PC-9 (cell line): ENCODE measurements at regions not wholly inside any gene's neighbourhood (a gene's known extent, or its start where the extent isn't known, plus 50 kb on each side); places are given as distances from the start of the nearest gene placed in this dataset.

ENCODE experiments used
- BruUV-seq: library from RNA; stranded (reverse); fragments of 400-500 nt; replicated peaks from 2 replicates; lab custom pipeline; 2021; lab: Mats Ljungman, UMichigan
- CTCF ChIA-PET: fragments of 300-600 bp; sonication (Branson Sonifier 250); formaldehyde crosslinking; loops from one replicate; lab custom pipeline; 2022; ENCODE audit warnings: antibody characterized with exemption; lab: Charles Lee
- POLR2A ChIA-PET: fragments of 300-600 bp; sonication (Branson Sonifier 250); formaldehyde crosslinking; loops from one replicate; lab custom pipeline; 2022; ENCODE audit warnings: antibody characterized with exemption; ENCODE audit not compliant: unreplicated experiment; lab: Charles Lee
- DNase-seq, 2 experiments: peaks; one replicate each; pipeline versions ENCODE4 v3.0.0 to v3.0.0-alpha.2; 2015 to 2022; ENCODE audit warnings: mixed read lengths in 1 of 2
- H2AFZ ChIP-seq: fragments of 200-600 bp; sonication (generic); 2 replicates; pipeline ENCODE4 v1.8.1; 2017; ENCODE audit warnings: antibody characterized with exemption
- H3F3A ChIP-seq: fragments of 200-600 bp; sonication (generic); 2 replicates; pipeline ENCODE4 v1.8.1; 2017; ENCODE audit warnings: antibody characterized with exemption, mild to moderate bottlenecking, low read depth; ENCODE audit not compliant: insufficient read depth
- H3K27ac ChIP-seq: fragments of 200-600 bp; sonication (generic); 2 replicates; pipeline ENCODE4 v1.6.1; 2016; ENCODE audit warnings: mixed run types
- H3K27me3 ChIP-seq: fragments of 200-600 bp; sonication (generic); 2 replicates; pipeline ENCODE4 v1.6.1; 2016; ENCODE audit warnings: low read depth, mixed run types; ENCODE audit not compliant: insufficient read depth
- H3K36me3 ChIP-seq: fragments of 200-600 bp; sonication (generic); 2 replicates; pipeline ENCODE4 v1.6.1; 2016; ENCODE audit warnings: low read depth, mixed run types
- H3K4me1 ChIP-seq: fragments of 200-600 bp; sonication (generic); replicated peaks from 2 replicates; pipeline ENCODE4 v1.6.1; 2016; ENCODE audit warnings: mixed run types; ENCODE audit not compliant: insufficient read depth
- H3K4me2 ChIP-seq: fragments of 200-600 bp; sonication (generic); 2 replicates; pipeline ENCODE4 v1.6.1; 2017; ENCODE audit warnings: mixed run types
- H3K4me3 ChIP-seq: fragments of 200-600 bp; sonication (generic); 2 replicates; pipeline ENCODE4 v1.6.1; 2016; ENCODE audit warnings: mixed run types
- H3K79me2 ChIP-seq: fragments of 200-600 bp; sonication (generic); 2 replicates; pipeline ENCODE4 v1.6.1; 2017; ENCODE audit warnings: low read depth, mixed run types
- H3K9me2 ChIP-seq: fragments of 200-600 bp; sonication (generic); 2 replicates; pipeline ENCODE4 v1.8.1; 2017; ENCODE audit warnings: mild to moderate bottlenecking; ENCODE audit not compliant: insufficient read depth
- H3K9me3 ChIP-seq: fragments of 200-600 bp; sonication (generic); 2 replicates; pipeline ENCODE4 v1.8.1; 2016; ENCODE audit warnings: low read depth; ENCODE audit not compliant: insufficient read depth
- H4K20me1 ChIP-seq: fragments of 200-600 bp; sonication (generic); 2 replicates; pipeline ENCODE4 v1.8.1; 2017; ENCODE audit not compliant: insufficient read depth
- CTCF ChIP-seq: fragments of 200-600 bp; sonication (generic); conservative IDR thresholded peaks from 2 replicates; pipeline ENCODE4 v1.6.1; 2017; ENCODE audit warnings: mixed run types, antibody characterized with exemption, mild to moderate bottlenecking, moderate library complexity
- EZH2 ChIP-seq: fragments of 200-600 bp; sonication (generic); IDR thresholded peaks from 2 replicates; pipeline ENCODE4 v1.8.0; 2017; ENCODE audit warnings: antibody characterized with exemption, low read depth
- intact Hi-C: fragments of 100-400 bp; cut with micrococcal nuclease; formaldehyde crosslinking; loops from one replicate; pipeline ENCODE4 v1.10.0; 2022; ENCODE audit not compliant: unreplicated experiment

- no peaks in the 10 kb centered on the region for H3K36me3 ChIP-seq
- DNase-seq: no peak
- no peaks in the 10 kb centered on the region for H3F3A ChIP-seq
- no peak overlapping the region for H3K4me2 ChIP-seq
- intact Hi-C loops: no loop called here
- H3K9me3 ChIP-seq: no peaks in the 10 kb centered on the region
- no peak overlapping the region for H2AFZ ChIP-seq
- H4K20me1 ChIP-seq: no peaks in the 10 kb centered on the region
- TF ChIP-seq CTCF (no peak), EZH2 (no peak)
- H3K27me3 ChIP-seq: no peaks in the 10 kb centered on the region
- ChIA-PET POLR2A (no interaction called here), CTCF (no interaction called here)
- H3K9me2 ChIP-seq: no peaks in the 10 kb centered on the region
- no peaks in the 10 kb centered on the region for H3K79me2 ChIP-seq
- BruUV-seq: no TSS peak
- no peaks in the 10 kb centered on the region for H3K4me1 ChIP-seq
- H3K4me3 ChIP-seq: no peak overlapping the region
- no peak overlapping the region for H3K27ac ChIP-seq
These were observed 735.7 kb downstream of the BCL11B start for GRCh38 chr14:98536256-98536655.

- intact Hi-C loops: no loop called here
- ChIA-PET CTCF (no interaction called here), POLR2A (no interaction called here)
- no peaks in the 10 kb centered on the region for H3F3A ChIP-seq
- no peaks in the 10 kb centered on the region for H3K36me3 ChIP-seq
- no TSS peak for BruUV-seq
- H4K20me1 ChIP-seq: no peaks in the 10 kb centered on the region
- H3K9me2 ChIP-seq: no peaks in the 10 kb centered on the region
- no peak for DNase-seq
- TF ChIP-seq EZH2 (no peak), CTCF (no peak)
- no peaks in the 10 kb centered on the region for H3K9me3 ChIP-seq
- H3K4me1 ChIP-seq: no peaks in the 10 kb centered on the region
- H3K4me2 ChIP-seq: no peak overlapping the region
- no peaks in the 10 kb centered on the region; the same call in 1 of the 2 replicates for H3K27me3 ChIP-seq
- H3K79me2 ChIP-seq: no peaks in the 10 kb centered on the region
- H3K4me3 ChIP-seq: no peak overlapping the region
- no peak overlapping the region for H3K27ac ChIP-seq
- no peak overlapping the region for H2AFZ ChIP-seq
These were observed 729.7 kb downstream of the BCL11B start for GRCh38 chr14:98542316-98542715.

- no peaks in the 10 kb centered on the region for H4K20me1 ChIP-seq
- ChIA-PET CTCF (no interaction called here), POLR2A (no interaction called here)
- no peaks in the 10 kb centered on the region for H3K36me3 ChIP-seq
- H3K4me3 ChIP-seq: no peak overlapping the region
- no peaks in the 10 kb centered on the region for H3K4me1 ChIP-seq
- no peak for TF ChIP-seq CTCF
- no peak for TF ChIP-seq EZH2
- no peaks in the 10 kb centered on the region for H3K9me3 ChIP-seq
- H3F3A ChIP-seq: no peaks in the 10 kb centered on the region
- DNase-seq: no peak
- no peaks in the 10 kb centered on the region for H3K79me2 ChIP-seq
- no peak overlapping the region for H3K27ac ChIP-seq
- H3K9me2 ChIP-seq: no peaks in the 10 kb centered on the region
- intact Hi-C loops: no loop called here
- no TSS peak for BruUV-seq
- H3K27me3 ChIP-seq: no peaks in the 10 kb centered on the region; the same call in 1 of the 2 replicates
- no peak overlapping the region for H2AFZ ChIP-seq
- H3K4me2 ChIP-seq: no peak overlapping the region
These were observed 728.9 kb downstream of the BCL11B start for GRCh38 chr14:98543074-98543473.
